Calu3 (cell line): ENCODE measurements at regions not wholly inside any gene's neighbourhood (a gene's known extent, or its start where the extent isn't known, plus 50 kb on each side); places are given as distances from the start of the nearest gene placed in this dataset.

Experiments used
- BruUV-seq: library from RNA; stranded (reverse); fragments of 400-500 nt; replicated peaks from 2 replicates; lab custom pipeline; 2021; lab: Mats Ljungman, UMichigan
- CTCF ChIA-PET: fragments of 300-600 bp; sonication (Branson Sonifier 250); formaldehyde crosslinking; loops from one replicate; lab custom pipeline; 2022; ENCODE audit warnings: antibody characterized with exemption; lab: Charles Lee
- DNase-seq: peaks from one replicate; pipeline ENCODE4 v3.0.0; 2022
- H3K27ac Mint-ChIP-seq: one replicate; pipeline ENCODE4 v1.8.0; 2022; ENCODE audit warnings: mixed read lengths; ENCODE audit not compliant: unreplicated experiment
- H3K27me3 Mint-ChIP-seq: one replicate; pipeline ENCODE4 v1.8.0; 2022; ENCODE audit warnings: mixed read lengths; ENCODE audit not compliant: unreplicated experiment
- H3K36me3 Mint-ChIP-seq: one replicate; pipeline ENCODE4 v1.8.0; 2022; ENCODE audit warnings: mild to moderate bottlenecking, moderate library complexity, mixed read lengths; ENCODE audit not compliant: insufficient read depth, unreplicated experiment
- H3K4me1 Mint-ChIP-seq: one replicate; pipeline ENCODE4 v1.8.0; 2022; ENCODE audit warnings: mild to moderate bottlenecking, low read depth, mixed read lengths; ENCODE audit not compliant: unreplicated experiment
- H3K4me3 Mint-ChIP-seq: one replicate; pipeline ENCODE4 v1.8.0; 2022; ENCODE audit warnings: mild to moderate bottlenecking, low read depth, moderate library complexity, mixed read lengths; ENCODE audit not compliant: unreplicated experiment
- H3K9me3 Mint-ChIP-seq: one replicate; pipeline ENCODE4 v1.8.0; 2022; ENCODE audit warnings: low read depth, mixed read lengths; ENCODE audit not compliant: unreplicated experiment
- CTCF ChIP-seq: fragments of 200-600 bp; IDR thresholded peaks from one replicate; pipeline ENCODE4 v1.8.0; 2022; ENCODE audit warnings: antibody characterized with exemption; ENCODE audit not compliant: unreplicated experiment
- intact Hi-C: fragments of 100-400 bp; cut with micrococcal nuclease; formaldehyde crosslinking; loops from one replicate; pipeline ENCODE4 v1.10.0; 2022; ENCODE audit not compliant: unreplicated experiment

- Mint-ChIP-seq H3K4me1 (no peaks in the 10 kb centered on the region), H3K4me3 (no peak overlapping the region), H3K9me3 (no peaks in the 10 kb centered on the region), H3K27me3 (no peaks in the 10 kb centered on the region), H3K36me3 (no peaks in the 10 kb centered on the region), H3K27ac (no peak overlapping the region)
- BruUV-seq = no TSS peak
- CTCF ChIA-PET = no interaction called here
- intact Hi-C loops = no loop called here
- no peak for DNase-seq
- no peak for TF ChIP-seq CTCF
Observed at GRCh38 chr1:60235275-60235674, 161.7 kb upstream of the C1orf87 start.

GRCh38 chr1:60234776-60235175, 161.2 kb upstream of the C1orf87 start:
- no peaks in the 10 kb centered on the region for H3K36me3 Mint-ChIP-seq
- H3K4me1 Mint-ChIP-seq = no peaks in the 10 kb centered on the region
- TF ChIP-seq CTCF = no peak
- no peaks in the 10 kb centered on the region for H3K27me3 Mint-ChIP-seq
- no peak overlapping the region for H3K27ac Mint-ChIP-seq
- CTCF ChIA-PET = no interaction called here
- no peaks in the 10 kb centered on the region for H3K9me3 Mint-ChIP-seq
- no peak overlapping the region for H3K4me3 Mint-ChIP-seq
- BruUV-seq = no TSS peak
- intact Hi-C loops = no loop called here
- no peak for DNase-seq

GRCh38 chr1:60229821-60230220, 156.3 kb upstream of the C1orf87 start:
- no peaks in the 10 kb centered on the region for H3K36me3 Mint-ChIP-seq
- H3K4me1 Mint-ChIP-seq = no peaks in the 10 kb centered on the region
- DNase-seq = no peak
- no peaks in the 10 kb centered on the region for H3K27me3 Mint-ChIP-seq
- intact Hi-C loops = no loop called here
- no TSS peak for BruUV-seq
- H3K4me3 Mint-ChIP-seq = no peak overlapping the region
- no peak for TF ChIP-seq CTCF
- peaks cover 3% of the 10 kb centered on the region for H3K9me3 Mint-ChIP-seq
- H3K27ac Mint-ChIP-seq = no peak overlapping the region
- CTCF ChIA-PET = interaction anchor here (0.7 kb wide), 1 partner anchor 1109 kb away, joined by 5 read pairs; no protein-coding TSS in a partner anchor

GRCh38 chr1:60228041-60228491, 154.5 kb upstream of the C1orf87 start:
- H3K4me3 Mint-ChIP-seq = no peak overlapping the region
- no peaks in the 10 kb centered on the region for H3K36me3 Mint-ChIP-seq
- peak overlapping the region; percentile 27 for H3K27ac Mint-ChIP-seq
- intact Hi-C loops = no loop called here
- no peaks in the 10 kb centered on the region for H3K27me3 Mint-ChIP-seq
- no peaks in the 10 kb centered on the region for H3K4me1 Mint-ChIP-seq
- peaks cover 3% of the 10 kb centered on the region for H3K9me3 Mint-ChIP-seq
- CTCF ChIA-PET = no interaction called here
- BruUV-seq = no TSS peak
- no peak for DNase-seq
- no peak for TF ChIP-seq CTCF
